Suprapubic skin (tissue), 3 donors: ENCODE measurements at regions not wholly inside any gene's neighbourhood (a gene's known extent, or its start where the extent isn't known, plus 50 kb on each side); places are given as distances from the start of the nearest gene placed in this dataset.

Source experiments
- CTCF ChIP-seq, 2 donors: fragments of 200-600 bp in 1 of 2; fragments of 450-650 bp in 1 of 2; sonication (generic) in 1 of 2; IDR thresholded peaks; one replicate each; pipeline ENCODE4 v1.5.1; 2016 to 2019; ENCODE audit warnings: antibody characterized with exemption in 2 of 2, mild to moderate bottlenecking in 1 of 2, moderate library complexity in 1 of 2
- POLR2A ChIP-seq, 2 donors: fragments of 450-650 bp; IDR thresholded peaks; one replicate each; pipeline ENCODE4 v1.6.1; 2017; ENCODE audit warnings: antibody characterized with exemption in 2 of 2, mild to moderate bottlenecking in 2 of 2, moderate library complexity in 2 of 2

- no peak for TF ChIP-seq CTCF (IDR thresholded peaks at IDR 0.05)
- TF ChIP-seq POLR2A (IDR thresholded peaks at IDR 0.05), result no peak
These were observed 963.4 kb upstream of the SEMA6D start for GRCh38 chr15:46753946-46754345.
